NCI-H1694 (cell line): ENCODE measurements at regions not wholly inside any gene's neighbourhood (a gene's known extent, or its start where the extent isn't known, plus 50 kb on each side); places are given as distances from the start of the nearest gene placed in this dataset.
A peak's percentile ranks its signal among the peaks of the same experiment; 100 is the strongest.
"Not testable (repeated sequence)": the region's sequence is repeated elsewhere in the genome, so short reads cannot be mapped to it uniquely, and the experiment has no call there.

ENCODE experiments used
- DNase-seq: peaks from one replicate; lab custom pipeline; 2025; lab: John Stamatoyannopoulos, UW

DNA sequence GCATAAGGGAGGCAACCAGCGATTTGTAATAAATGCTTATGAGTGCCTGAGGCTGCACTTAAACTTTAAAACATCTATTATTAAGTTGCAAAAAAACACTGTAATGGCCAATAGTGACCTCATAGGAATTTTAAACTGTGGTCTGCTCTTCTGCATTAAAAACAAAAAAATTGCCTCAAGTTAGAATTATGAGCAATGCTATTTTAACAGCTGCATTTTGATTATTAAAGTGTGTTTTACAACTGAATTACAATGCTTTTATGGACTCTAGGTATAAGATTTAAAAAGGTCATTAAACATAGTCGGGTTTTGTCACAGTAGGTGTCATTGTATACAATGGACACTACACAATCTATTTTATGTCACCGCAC, 528.7 kb upstream of the FANCL start:
- DNase-seq, result no peak

DNA sequence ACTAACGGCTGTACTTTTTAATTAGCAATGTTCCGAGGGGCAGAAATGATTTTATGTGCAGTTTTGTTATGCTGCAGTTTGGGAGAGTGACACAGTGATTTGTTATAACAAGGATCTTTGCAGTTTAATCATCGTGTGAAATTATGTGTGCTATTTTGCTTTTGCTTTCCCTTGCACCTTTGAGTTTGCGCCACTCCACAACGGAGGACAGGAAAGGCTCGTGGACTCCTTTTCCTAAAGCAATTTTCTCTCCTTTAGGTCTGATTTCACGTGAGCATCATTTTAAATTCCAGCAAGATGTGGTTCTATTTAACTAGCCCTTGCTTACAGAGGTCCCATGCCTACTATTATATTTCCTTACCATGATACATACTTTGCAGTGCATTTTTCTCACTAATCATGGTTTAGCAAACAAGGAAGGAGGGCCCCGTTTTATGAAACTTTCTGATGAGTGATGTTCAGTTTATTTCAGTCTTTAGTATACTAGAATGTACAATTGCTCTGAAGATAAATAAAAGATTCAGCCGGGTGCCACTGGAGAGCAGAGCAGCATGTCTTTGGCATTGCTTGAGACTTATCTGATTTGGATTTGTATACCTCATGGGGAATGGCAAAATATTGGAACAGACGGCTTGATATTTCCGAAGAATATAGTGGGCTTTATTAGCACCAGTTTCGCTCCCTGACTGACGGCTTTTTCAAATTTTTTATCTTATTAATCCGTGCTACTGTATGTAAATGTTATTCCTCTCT, 528.2 kb upstream of the FANCL start:
- no peak for DNase-seq

DNA sequence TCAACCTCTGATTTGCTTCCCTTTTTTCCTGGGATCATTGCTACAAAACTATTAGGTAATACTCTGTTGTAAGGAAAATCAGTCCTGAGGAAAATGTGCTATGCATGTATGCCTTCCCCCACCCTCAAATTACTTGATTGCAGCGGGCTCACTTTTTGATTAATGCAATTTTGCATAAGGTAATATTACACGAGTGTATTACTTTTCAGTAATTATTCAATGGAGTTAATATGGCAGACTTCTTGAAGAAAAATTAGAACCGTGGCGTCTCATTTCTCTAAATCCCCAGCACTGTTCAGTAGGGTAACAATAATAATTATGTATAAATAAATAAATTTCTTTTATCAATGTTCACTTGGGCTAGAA, 527.6 kb upstream of the FANCL start:
- no peak for DNase-seq

DNA sequence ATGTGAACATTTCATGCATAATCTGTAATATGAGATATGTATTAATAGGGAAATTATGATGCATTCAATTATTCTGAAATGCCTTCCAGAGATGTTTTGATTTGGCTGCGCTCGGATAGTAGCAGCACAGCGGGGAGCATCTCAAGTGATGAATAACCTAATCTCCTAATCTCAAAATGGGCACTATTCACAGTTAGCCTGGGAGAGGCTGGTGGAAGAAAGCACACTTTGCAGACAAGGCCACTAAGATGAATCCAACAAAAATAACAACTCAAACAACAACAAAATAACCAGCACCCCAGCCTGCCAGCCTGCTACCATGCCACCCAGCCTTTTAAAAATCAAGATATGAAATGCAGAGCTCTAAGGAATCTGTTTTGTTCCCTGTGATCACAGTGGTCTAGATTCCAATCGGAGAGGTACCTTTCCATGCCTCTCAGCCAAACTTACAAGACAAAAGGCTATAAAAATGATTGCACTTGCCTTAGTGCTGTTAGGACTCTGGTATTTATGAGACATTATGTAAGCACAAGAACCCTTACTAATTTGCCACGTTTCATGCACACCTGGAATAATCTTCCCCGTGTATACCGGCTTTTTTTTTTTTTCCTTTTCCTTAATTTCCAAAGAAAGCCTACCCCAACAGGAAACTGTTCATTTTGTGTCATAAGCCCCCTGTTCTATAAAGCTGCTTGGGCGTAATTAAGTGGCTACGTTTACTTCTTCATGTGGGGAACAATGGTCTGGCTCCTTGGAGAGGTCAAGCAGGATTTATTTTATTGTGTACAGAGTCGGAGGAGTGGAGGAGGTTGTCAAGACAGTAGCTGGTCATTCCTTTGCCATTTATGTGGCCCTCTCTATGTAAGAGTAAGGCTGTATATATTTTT, 526.9 kb upstream of the FANCL start:
- no peak for DNase-seq

DNA sequence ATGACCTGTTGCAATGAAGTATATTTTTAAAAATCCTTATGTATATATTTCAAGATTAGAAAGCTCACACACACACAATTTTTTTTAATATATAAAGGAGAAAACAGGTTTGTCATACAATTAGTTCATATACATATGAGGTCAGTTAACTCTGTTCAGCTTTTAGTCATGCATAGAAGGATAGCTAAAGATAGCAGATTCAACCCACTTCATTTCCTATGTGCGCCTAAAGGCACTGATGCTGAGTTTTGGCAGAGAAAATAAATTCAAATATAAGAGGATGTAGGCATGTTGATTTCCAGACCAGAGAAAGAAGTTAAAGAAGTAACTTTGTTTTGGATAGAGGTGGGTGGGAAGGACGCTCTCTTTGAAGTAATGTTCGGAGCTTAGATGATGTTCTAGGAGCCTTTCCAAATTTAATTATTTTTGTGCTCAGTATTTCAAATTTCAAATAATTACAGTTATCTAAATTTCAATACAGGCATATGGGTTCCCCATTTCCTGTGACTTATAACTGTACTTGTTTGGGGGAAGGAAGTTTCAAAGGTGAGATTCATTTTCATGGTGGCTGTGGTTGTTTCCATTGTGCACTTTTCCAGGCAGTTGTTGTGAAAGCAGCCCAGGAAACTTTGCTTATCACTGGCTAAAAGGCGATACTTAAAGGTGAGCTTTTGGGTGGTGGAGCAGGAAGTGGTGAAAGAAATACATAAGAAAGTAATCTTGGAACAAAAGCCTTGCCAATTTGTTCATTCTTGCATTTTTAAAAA, 523.4 kb upstream of the FANCL start:
- DNase-seq, result no peak

DNA sequence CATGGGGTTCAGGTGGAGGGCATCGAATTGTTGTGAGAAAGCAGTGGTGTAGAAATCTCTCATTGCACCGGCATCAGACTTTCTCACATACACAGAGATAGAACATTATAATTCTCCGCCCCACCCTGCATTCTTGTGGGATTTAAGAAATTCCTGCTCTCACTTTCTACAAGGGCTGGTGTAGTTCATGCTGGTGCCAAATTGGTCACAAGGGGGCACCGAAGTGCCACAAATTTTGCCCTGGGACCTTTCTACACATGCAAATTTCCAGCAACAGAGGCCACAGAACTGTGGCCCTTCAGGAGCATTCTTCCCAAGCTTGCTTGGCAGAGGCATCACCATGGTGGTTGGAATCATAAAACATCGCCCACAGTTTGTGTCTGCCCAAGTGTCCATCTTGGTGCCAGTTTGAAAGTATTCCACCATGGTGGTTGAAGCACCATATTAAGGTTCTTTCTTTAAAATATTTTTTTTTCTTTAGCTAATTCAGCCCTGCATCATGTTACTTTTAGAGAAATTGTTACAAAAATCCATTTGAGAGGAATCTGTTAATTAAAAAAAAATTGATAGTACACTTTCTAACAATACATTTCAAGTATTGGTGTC, 521.2 kb upstream of the FANCL start:
- peak; percentile 71 for DNase-seq

DNA sequence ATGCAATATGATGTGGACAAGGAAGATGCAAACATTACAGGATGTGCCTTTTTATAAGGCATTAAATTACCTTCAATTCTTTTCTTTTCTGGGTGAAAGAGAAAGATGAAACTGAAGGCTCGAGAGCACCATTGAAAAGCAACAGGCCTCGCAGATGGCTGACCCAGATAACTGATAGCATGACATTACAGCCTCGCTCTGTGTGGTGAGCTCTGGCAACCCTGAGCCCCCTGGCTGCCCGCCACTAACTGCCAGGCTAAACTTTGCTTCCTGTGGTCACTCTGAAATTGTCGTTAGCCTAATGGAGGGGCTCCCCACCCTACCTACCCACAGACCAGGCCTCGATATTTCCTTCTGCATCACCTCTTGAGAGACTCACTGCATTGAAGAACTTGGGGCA, 516.8 kb upstream of the FANCL start:
- no peak for DNase-seq

DNA sequence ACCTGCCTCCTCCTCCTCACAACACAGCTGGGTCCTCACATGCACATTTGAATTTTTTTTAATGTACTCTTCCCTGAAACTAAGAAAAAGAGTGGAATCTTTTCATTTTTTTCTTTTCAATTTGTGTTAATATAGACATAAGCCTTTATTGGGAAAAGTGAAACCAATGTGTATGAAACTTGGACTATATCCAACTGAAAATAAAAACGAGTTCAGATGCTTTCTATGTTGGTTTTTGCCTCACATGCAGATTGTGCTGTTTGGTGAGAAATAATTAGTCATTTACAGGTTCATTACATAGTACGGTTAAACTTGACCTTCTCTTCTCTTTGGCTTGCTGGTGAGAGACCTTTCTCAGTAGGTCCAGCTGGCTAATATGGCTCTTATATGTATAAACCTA, 515.2 kb upstream of the FANCL start:
- DNase-seq, result no peak

DNA sequence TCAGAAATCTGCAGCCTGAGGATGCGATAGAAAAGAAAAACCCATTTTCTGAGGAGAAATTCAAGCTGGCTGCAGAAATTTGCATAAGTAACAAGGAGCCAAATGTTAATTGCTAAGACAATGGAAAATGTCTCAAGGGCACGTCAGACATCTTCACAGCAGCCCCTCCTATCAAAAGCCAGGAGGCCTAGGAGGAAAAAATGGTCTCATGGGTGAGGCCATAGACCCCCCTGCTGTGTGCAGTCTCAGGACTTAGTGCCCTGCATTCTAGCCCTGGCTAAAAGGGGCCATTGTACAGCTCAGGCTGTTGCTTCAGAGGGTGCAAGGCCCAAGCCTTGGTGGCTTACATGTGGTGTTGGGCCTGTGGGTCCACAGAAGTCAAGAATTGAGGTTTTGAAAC, 511.4 kb upstream of the FANCL start:
- not testable (repeated sequence) for DNase-seq

DNA sequence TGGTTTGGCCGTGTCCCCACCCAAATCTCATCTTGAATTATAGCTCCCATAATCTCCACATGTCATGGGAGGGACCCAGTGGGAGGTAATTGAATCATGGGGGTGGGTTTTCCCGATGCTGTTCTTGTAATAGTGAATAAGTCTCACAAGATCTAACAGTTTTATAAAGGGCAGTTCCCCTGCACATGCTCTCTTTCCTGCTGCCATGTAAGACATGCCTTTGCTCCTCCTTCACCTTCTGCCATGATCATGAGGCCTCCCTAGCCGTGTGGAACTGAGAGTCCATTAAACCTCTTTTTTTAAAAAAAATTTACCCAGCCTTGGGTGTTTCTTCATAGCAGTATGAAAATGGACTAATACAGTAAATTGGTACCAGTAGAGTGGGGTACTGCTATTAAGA, 510.6 kb upstream of the FANCL start:
- not testable (repeated sequence) for DNase-seq

DNA sequence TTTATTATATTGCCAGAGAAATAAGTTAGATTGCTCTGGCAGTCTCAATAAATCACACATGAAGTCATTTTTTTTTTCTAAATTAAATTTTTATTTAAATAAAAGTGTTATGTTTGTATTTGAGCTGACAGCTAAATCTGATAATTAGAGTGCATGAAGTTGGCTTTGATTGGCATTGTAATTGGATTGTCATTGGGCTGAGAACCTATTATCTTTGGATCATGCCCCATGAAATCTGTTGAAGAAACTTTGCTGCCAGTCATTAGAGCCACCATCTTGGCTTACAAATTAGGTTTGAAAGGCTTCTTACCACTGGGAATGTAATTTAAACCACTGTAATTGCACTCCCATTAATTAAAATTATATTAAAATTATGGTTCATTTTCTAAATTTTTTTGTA, 507.9 kb upstream of the FANCL start:
- no peak for DNase-seq

DNA sequence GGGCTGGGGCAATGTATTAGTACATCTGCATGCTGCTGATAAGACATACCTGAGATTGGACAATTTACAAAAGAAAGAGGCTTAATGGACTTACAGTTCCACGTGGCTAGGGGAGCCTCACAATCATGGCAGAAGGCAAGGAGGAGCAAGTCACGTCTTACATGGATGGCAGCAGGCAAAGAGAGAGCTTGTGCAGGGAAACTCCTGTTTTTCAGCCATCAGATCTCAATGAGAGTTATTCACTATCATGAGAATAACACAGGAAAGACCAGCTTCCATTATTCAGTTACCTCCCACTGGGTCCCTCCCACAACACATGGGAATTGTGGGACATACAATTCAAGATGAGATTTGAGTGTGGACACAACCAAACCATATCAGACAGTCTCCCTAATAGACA, 504.2 kb upstream of the FANCL start:
- DNase-seq, result not testable (repeated sequence)

DNA sequence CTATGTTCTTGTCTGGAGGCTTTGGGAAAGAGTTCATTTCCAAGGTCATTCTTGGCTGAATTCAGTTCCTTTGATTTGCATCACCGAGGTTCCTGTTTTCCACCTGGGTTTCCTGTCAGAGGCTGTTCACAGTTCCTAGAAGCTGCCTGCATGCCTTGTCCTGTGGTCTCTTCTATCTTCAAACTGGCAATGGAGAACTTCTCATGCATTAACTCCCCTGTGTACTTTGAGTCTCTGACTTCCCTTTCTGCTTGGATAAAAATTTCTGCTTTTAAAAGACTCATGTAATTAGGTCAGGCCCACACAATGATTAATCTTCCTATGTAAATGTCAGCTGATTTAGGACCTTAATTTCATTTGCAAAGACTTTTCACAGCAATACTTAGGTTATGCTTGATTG, 499.3 kb upstream of the FANCL start:
- DNase-seq, result no peak

DNA sequence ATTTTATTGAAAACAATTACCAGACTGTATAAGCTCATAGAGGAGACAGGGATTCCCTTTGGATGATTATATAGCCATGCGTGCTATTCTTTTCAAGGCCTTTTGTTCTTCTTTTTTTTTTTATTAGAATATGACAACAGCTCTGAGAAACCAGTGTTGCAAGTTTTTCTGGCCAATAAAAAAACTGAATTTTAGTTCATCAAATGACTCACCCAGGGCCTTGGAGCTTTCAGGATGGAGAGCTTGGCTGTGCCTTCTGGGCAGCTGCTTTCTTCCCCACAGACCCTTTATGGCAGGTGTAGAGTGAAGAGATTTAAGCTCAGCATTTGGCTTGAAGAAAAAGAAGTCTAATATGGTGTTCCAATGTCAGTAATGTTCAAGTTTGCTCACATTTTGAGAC, 497.9 kb upstream of the FANCL start:
- DNase-seq, result no peak

DNA sequence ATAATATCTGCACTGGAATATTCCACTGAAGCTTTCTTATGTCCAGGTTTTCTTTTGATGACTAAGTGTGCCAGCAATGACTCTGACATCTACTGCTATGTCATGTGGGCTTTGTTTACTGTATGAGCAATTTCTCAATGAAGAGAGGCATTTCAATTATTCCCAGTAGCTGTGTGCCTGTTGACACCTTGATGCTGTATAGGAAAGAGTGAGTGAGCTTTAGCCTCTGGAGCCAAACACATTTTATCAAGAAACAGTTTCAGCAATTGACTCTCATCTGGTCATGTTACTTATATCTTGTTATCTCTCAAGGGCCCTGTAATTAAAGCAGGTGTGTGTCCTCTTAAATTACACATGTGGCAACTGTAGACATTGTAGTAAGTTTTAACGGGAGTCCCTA, 493.2 kb upstream of the FANCL start:
- no peak for DNase-seq

DNA sequence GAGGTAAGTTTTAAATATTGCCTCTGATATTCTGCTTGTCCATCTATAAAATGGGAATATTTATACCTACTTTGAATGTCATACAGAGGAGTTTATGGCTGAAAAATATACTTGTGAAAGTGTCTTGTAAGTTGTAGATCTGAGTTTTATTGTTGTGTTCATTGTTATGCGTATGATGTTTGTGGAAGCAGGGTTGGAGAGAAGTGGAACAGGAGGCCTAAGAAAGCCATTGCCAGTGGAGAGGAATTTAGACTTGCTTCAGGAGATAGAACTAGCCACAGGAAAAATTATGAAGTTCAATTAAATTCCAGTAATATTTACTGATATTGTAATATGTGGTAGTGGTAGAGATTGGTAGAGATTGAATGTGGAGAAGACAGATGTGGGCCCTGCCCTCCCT, 491.9 kb upstream of the FANCL start:
- DNase-seq, result no peak

DNA sequence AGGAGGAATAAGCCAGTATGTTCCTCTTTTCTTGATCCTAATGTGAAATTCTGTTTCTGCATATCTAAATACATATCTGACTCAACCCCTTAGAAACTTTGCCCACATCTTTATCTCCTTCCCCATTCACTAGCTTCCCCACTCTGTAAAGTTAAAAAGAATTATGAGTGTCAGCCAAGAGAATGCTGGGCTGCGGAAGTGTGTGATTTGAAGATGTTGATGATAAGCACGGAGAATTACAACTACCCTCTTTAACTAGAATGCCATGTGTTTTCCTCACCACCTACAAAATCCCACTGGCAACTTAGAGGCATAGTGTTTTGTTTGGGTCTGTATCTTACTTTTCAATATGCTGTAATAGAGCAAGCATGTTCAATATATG, 490.4 kb upstream of the FANCL start:
- DNase-seq, result no peak

DNA sequence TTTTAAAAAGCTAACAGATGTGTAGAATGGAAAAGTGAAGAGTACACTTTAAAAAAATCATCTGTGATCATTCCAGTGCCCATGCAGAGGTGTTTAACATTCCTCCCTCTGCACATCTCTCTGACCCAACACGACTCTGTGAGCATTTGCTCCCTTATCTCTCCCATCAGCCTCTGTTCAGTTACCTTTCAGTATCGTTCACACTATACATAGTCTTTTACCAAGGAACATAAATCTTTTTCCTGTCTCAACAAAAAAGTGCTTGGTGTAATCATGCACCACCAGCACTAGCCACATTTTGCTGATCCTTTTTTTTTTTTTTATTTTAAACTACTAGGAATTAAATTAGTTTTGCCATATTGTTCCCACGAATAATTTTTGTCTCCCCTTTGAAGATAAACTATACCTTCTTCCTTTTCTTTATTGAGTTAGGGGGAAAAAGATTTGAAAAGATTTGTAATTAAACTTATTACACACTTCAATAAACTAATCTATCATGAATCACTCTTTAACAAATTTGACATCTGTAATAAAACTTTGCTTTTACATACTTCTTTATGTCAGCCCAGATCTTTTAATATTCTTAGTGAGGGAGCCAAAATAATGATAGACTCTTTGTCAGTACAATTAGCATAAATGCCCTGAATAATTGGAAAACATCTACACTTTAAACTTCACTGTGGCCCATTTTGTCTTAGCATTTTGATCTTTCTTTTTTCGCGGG, 489.8 kb upstream of the FANCL start:
- DNase-seq, result no peak

DNA sequence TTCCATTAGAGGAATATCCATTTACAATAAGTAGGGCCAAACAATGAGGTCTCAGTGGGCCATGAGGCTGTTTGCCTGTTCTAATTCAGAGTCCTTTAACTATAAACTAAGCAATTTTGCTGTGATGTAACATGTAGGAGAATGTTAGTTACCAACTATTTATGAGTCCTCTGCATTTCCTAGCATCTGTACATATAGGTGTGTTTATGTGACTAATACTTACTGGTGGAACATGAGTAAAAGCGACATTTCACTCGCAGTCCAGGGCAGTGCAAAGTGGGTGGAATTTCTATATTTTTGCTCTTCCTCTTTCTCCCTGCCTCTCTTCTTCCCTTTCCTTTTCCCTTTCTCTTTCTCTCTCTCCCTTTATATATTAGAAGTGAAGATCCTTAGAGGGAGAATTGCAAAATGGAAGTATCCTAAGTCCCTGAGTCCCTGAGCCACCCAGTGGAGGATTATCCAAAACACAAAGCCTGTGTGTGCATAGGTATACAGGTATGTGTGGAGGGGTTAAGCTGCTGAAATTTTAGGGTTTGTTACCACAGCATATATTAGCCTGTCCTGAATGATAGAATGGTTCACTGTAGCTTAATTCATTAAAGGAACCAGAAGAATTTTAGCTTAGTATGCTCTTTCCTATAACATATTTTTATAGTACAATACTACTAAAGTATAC, 487.0 kb upstream of the FANCL start:
- DNase-seq, result no peak

DNA sequence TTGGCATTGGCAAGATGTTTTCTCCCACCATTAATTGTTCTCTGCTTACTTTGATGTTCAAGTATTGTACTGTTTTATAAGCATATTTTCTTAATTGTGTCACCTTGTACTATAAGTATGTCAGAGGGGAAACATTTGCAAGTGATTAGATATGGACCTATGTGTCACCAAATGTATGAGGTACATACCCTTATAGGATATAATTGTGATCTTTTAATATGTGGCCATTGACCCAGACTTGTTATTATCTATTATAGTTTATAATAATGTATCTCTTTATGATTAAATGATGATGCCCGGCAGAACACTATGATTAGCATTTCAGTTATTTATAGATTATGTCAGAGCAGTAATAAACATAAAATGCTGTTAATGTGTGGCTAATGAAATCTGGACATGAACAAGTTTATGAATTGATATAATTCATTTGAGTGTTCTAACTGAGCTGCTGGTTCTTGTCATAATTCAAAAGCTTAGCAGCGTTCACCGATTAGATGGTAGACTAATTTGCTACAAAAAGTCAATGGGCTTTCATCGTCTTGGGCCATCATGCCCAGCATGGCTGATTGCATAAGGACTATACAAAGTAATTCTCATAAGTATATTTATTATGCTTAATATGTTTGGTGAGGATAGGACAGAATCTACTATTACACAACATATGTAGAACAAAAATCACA, 480.9 kb upstream of the FANCL start:
- no peak for DNase-seq
